HFFc6 (cell line): ENCODE measurements at regions not wholly inside any gene's neighbourhood (a gene's known extent, or its start where the extent isn't known, plus 50 kb on each side); places are given as distances from the start of the nearest gene placed in this dataset.

ENCODE experiments used
- DNase-seq: peaks from one replicate; pipeline ENCODE4 v3.0.0-alpha.2; 2018
- H3K27ac Mint-ChIP-seq: 2 replicates; pipeline ENCODE4 v1.8.0; 2020; ENCODE audit warnings: mild to moderate bottlenecking, mixed read lengths
- H3K27me3 Mint-ChIP-seq: 2 replicates; pipeline ENCODE4 v1.8.0; 2021; ENCODE audit warnings: mild to moderate bottlenecking, moderate library complexity, mixed read lengths; ENCODE audit not compliant: insufficient read depth
- H3K36me3 Mint-ChIP-seq: 2 replicates; pipeline ENCODE4 v1.8.0; 2021; ENCODE audit warnings: low read depth, mixed read lengths
- H3K4me1 Mint-ChIP-seq: 2 replicates; pipeline ENCODE4 v1.8.0; 2020; ENCODE audit warnings: low read depth, mixed read lengths
- H3K4me3 Mint-ChIP-seq: 2 replicates; pipeline ENCODE4 v1.8.0; 2020; ENCODE audit warnings: mild to moderate bottlenecking, moderate library complexity, mixed read lengths
- H3K9me3 Mint-ChIP-seq: 2 replicates; pipeline ENCODE4 v1.8.0; 2020; ENCODE audit warnings: mild to moderate bottlenecking, mixed read lengths
- CTCF ChIP-seq: fragments of 200-600 bp; sonication (generic); IDR thresholded peaks from 2 replicates; pipeline ENCODE4 v1.5.0; 2021; ENCODE audit warnings: antibody characterized with exemption, mild to moderate bottlenecking

GRCh38 chr9:79501546-79501945, 70.2 kb upstream of the TLE4 start:
- Mint-ChIP-seq H3K4me1 (peaks cover 13% of the 10 kb centered on the region), H3K36me3 (0 out of 2 replicates have a peak, but pooled peaks cover 4% of the 10 kb centered on the region), H3K9me3 (0 out of 2 replicates have a peak, but pooled peaks cover 3% of the 10 kb centered on the region), H3K4me3 (no peak overlapping the region), H3K27ac (no peak overlapping the region), H3K27me3 (no peaks in the 10 kb centered on the region)
- no peak for TF ChIP-seq CTCF
- DNase-seq: no peak

- Mint-ChIP-seq H3K27ac (no peak overlapping the region), H3K4me1 (peaks cover 13% of the 10 kb centered on the region), H3K27me3 (peaks cover 2% of the 10 kb centered on the region; the same call in 1 of the 2 replicates), H3K36me3 (no peaks in the 10 kb centered on the region), H3K4me3 (no peak overlapping the region), H3K9me3 (no peaks in the 10 kb centered on the region)
- TF ChIP-seq CTCF: no peak
- DNase-seq: no peak
These were observed 64.0 kb upstream of the TLE4 start for GRCh38 chr9:79507801-79508200.

GRCh38 chr9:79512251-79512650, 59.5 kb upstream of the TLE4 start:
- TF ChIP-seq CTCF: no peak
- Mint-ChIP-seq H3K9me3 (no peaks in the 10 kb centered on the region), H3K4me3 (no peak overlapping the region), H3K4me1 (no peaks in the 10 kb centered on the region), H3K36me3 (no peaks in the 10 kb centered on the region), H3K27me3 (peaks cover 2% of the 10 kb centered on the region; the same call in 1 of the 2 replicates), H3K27ac (no peak overlapping the region)
- no peak for DNase-seq
